GM12878 (cell line): ENCODE measurements at regions not wholly inside any gene's neighbourhood (a gene's known extent, or its start where the extent isn't known, plus 50 kb on each side); places are given as distances from the start of the nearest gene placed in this dataset.

ENCODE experiments used
- BRCA1 ChIP-seq: IDR thresholded peaks from 2 replicates; pipeline ENCODE4 v1.6.1; 2011; ENCODE audit warnings: low read depth, low read length, improper control_type of control experiment
- HDAC6 ChIP-seq: fragments of 200-600 bp; sonication (generic); IDR thresholded peaks from one replicate; pipeline ENCODE4 v1.8.0; 2017; ENCODE audit warnings: antibody characterized with exemption; ENCODE audit not compliant: unreplicated experiment
- NR2C2 ChIP-seq: IDR thresholded peaks from 2 replicates; pipeline ENCODE4 v1.6.1; 2011; ENCODE audit warnings: borderline replicate concordance, low read depth; ENCODE audit not compliant: control insufficient read depth, insufficient read length
- SMC3 ChIP-seq: IDR thresholded peaks from 2 replicates; pipeline ENCODE4 v1.6.1; 2011; ENCODE audit warnings: low read length, improper control_type of control experiment, borderline replicate concordance
- SUPT20H ChIP-seq: IDR thresholded peaks from 2 replicates; pipeline ENCODE4 v1.6.1; 2011; ENCODE audit warnings: low read depth, mild to moderate bottlenecking, low read length, moderate library complexity, borderline replicate concordance; ENCODE audit not compliant: control insufficient read depth
- TBL1XR1 ChIP-seq: IDR thresholded peaks from 2 replicates; pipeline ENCODE4 v1.6.1; 2012; ENCODE audit warnings: low read depth, low read length, improper control_type of control experiment
- TF ChIP-seq, protein P1 (sequence below): fragments of 450-650 bp; IDR thresholded peaks from 2 replicates; pipeline ENCODE4 v1.6.1; 2016; ENCODE audit warnings: mild to moderate bottlenecking
- TF ChIP-seq, protein P2 (sequence below): fragments of 150-350 bp; IDR thresholded peaks from 2 replicates; pipeline ENCODE4 v1.6.1; 2016; ENCODE audit warnings: low read depth, low read length

DNA sequence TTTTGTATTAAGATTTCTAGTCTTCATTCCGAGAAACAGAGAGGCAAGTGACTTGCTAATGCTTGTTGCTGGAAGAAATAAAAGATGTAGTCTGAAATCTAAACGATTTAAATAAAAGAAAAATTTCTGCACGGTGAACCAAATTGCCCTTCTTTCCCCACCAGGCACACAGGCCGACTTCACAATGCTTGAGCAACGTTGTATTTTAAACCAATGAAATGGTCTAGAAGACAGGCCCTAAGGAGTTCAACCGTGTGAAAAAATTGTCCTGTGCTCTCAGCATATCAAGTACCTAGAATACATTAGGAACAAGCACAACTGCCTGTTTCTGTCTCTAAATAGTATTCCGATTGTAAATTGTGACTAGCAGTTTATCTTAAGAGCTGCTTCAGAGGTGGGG is 308.8 kb upstream of the SOX4 start:
- TF ChIP-seq SUPT20H: no peak
- TF ChIP-seq NR2C2: no peak
- no peak for TF ChIP-seq BRCA1
- TF ChIP-seq, protein P1, sequence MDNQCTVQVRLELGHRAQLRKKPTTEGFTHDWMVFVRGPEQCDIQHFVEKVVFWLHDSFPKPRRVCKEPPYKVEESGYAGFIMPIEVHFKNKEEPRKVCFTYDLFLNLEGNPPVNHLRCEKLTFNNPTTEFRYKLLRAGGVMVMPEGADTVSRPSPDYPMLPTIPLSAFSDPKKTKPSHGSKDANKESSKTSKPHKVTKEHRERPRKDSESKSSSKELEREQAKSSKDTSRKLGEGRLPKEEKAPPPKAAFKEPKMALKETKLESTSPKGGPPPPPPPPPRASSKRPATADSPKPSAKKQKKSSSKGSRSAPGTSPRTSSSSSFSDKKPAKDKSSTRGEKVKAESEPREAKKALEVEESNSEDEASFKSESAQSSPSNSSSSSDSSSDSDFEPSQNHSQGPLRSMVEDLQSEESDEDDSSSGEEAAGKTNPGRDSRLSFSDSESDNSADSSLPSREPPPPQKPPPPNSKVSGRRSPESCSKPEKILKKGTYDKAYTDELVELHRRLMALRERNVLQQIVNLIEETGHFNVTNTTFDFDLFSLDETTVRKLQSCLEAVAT: no peak
- TF ChIP-seq, protein P2, sequence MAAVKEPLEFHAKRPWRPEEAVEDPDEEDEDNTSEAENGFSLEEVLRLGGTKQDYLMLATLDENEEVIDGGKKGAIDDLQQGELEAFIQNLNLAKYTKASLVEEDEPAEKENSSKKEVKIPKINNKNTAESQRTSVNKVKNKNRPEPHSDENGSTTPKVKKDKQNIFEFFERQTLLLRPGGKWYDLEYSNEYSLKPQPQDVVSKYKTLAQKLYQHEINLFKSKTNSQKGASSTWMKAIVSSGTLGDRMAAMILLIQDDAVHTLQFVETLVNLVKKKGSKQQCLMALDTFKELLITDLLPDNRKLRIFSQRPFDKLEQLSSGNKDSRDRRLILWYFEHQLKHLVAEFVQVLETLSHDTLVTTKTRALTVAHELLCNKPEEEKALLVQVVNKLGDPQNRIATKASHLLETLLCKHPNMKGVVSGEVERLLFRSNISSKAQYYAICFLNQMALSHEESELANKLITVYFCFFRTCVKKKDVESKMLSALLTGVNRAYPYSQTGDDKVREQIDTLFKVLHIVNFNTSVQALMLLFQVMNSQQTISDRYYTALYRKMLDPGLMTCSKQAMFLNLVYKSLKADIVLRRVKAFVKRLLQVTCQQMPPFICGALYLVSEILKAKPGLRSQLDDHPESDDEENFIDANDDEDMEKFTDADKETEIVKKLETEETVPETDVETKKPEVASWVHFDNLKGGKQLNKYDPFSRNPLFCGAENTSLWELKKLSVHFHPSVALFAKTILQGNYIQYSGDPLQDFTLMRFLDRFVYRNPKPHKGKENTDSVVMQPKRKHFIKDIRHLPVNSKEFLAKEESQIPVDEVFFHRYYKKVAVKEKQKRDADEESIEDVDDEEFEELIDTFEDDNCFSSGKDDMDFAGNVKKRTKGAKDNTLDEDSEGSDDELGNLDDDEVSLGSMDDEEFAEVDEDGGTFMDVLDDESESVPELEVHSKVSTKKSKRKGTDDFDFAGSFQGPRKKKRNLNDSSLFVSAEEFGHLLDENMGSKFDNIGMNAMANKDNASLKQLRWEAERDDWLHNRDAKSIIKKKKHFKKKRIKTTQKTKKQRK: no peak
- no peak for TF ChIP-seq SMC3
- no peak for TF ChIP-seq HDAC6
- TF ChIP-seq TBL1XR1: no peak
